ENCODE measurements at regions not wholly inside any gene's neighbourhood (a gene's known extent, or its start where the extent isn't known, plus 50 kb on each side); places are given as distances from the start of the nearest gene placed in this dataset.
A peak's percentile ranks its signal among the peaks of the same experiment; 100 is the strongest.

- no peak for DNase-seq (ENCODE audit: low spot score)
These were observed 116.2 kb upstream of the CNTLN start for GRCh38 chr9:17018540-17019196.

DNA sequence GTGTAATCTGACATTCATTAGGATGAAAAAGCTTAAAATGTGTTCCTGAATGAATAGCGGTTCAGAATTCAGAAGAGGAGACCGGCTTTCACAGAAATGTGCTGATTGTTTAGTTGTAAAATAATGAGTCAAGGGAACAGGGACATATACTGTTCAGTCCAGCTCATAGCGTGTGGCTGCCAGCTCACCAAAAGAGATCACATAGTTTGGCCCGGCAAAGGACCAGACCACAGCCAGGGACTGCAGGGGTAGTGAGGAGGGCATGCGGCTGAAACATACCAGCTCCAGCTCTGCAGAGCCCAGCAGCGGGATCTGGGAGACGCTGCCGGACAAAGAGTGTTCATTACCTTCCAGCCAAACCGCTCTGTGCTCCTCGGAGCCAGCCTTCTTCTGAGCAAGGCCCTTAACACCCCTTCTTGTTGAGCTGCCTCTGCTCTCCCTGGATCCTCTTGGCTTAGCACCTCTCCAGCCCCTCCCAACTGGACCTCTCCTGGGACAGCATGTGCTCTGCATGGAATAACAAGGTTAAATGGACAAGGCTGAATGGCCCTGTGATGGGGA, 116.8 kb upstream of the CNTLN start:
- no peak for DNase-seq (ENCODE audit: low spot score)

DNA sequence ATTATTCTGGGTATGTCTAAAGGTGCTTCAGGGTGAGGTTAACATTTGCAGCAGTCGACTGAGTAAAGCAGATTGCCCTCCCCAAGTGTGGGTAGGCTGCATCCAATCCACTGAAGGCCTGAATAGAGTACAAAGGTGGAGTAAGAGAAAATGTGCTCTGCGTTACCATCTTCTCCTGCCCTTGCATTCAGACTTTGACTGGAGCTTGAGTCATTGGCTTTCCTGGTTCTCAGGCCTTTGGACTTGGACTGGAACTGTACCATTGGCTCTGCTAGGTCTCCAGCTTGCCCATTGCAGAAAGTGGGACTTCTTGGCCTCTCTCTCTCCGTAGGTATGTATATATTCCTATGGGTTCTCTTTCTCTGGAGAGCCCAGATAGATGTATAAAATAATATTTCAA, 120.9 kb upstream of the CNTLN start:
- no peak for DNase-seq (ENCODE audit: low spot score)

GRCh38 chr9:17013010-17013409, 121.8 kb upstream of the CNTLN start:
- no peak for DNase-seq (ENCODE audit: low spot score)

DNA sequence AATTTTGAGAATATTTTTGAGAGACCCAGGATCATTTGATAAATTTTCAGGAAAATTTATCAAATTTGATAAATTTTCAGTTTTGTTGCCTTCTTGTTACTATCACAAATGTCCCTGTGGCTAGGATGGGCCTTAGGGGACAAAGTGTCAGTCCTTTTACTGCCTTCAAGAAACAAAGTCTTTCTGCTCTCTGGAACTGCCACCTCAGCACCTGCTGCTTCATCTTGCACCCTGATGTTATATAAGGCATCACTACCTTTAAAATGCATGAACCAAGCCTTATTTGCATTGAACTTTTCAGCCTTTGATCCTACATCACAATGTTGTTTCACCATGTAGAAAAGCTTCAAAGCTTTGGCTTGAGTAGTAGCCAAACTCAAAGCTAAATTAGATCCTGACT, 123.0 kb upstream of the CNTLN start:
- DNase-seq (ENCODE audit: low spot score), result no peak

- DNase-seq (ENCODE audit: low spot score), result no peak
These were observed 125.8 kb upstream of the CNTLN start for GRCh38 chr9:17009071-17009470.

DNA sequence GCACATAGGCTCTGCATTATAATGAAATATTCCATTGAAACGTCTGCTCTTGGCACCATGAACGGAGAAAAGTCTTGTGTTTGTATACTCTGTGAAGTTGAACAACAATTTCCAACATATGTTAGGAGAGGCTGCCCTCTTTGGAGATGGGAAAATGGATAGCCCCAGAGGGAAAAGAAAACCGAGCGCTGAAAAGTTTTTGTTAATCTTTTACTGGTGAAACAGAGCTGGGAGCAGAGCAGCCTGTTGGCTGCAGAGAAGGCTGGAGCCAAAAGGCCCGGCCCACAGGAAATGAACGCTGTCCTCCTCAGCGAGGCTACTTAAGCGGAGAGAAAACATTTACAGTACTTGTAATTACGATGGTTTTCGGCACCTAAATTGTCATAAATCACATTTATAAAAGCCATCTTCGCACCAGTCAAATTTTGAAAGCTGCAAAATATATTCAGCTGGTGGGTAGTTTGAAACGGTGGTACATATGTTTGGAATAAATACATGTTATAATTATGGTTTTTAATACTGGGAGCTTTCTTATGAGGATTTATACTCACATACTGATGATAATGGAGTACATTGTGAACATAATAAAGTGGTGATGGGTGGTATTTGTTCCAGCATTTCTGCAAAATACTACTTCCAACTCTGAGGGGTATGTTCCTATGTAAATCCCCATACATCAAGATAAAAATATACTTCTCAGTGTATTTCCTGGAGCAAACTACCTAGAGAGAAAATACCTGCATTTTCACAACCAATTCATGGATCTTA, 129.6 kb upstream of the CNTLN start:
- DNase-seq (ENCODE audit: low spot score), result peak; percentile 93

GRCh38 chr9:17004500-17004899, 130.3 kb upstream of the CNTLN start:
- DNase-seq (ENCODE audit: low spot score), result no peak

- DNase-seq (ENCODE audit: low spot score), result peak; percentile 43
These were observed 131.1 kb upstream of the CNTLN start for GRCh38 chr9:17003576-17004240.

DNA sequence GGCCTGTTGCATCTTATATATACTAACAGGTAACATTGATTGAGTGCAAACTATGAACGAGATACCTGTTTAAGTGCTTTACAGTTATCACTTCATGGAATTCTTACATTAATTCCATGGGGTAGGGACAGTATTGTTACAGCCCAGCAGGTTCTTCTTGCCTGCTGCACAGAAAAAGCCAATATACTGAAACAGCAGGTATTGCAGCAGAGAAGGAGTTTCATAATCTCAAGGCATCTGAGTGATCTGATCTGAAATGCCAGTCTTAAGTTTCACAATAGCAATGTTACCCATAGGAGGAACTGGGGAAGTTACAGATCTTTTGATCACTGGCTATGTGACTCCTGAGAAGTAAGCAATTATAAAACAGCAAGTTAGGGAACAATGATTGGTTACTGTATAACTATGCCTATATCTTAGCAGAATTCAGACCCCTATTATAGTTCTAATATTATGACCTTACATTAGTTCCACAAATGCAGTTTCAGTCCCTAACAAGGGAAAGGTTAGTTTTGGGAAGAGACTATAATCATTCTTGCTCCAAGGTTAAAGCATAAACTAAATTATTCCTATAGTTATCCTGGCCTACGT, 126.5 kb upstream of the BNC2 start:
- no peak for DNase-seq (ENCODE audit: low spot score)

DNA sequence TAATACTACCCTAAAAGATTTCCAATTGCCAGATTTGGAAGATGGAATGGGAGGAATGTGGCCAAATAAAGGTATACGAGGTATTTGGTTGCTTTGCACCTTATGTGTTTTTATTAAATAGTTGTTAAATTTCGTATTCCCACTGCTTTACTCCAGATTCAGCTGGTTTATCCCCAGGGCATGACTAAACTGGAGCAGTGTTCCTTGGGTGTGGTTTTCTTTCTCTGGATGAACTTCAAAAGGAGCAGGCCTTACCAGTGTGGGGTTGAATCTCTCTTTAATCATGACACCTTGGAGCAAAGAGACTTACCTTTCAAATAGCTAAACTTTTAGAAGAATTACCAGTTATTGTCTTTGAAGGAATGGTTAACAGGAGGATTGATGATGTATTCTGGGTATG, 121.7 kb upstream of the BNC2 start:
- DNase-seq (ENCODE audit: low spot score), result peak; percentile 55

- no peak for DNase-seq (ENCODE audit: low spot score)
These were observed 116.6 kb upstream of the BNC2 start for GRCh38 chr9:16987026-16987425.

- DNase-seq (ENCODE audit: low spot score), result peak; percentile 11
These were observed 116.1 kb upstream of the BNC2 start for GRCh38 chr9:16986556-16986955.

DNA sequence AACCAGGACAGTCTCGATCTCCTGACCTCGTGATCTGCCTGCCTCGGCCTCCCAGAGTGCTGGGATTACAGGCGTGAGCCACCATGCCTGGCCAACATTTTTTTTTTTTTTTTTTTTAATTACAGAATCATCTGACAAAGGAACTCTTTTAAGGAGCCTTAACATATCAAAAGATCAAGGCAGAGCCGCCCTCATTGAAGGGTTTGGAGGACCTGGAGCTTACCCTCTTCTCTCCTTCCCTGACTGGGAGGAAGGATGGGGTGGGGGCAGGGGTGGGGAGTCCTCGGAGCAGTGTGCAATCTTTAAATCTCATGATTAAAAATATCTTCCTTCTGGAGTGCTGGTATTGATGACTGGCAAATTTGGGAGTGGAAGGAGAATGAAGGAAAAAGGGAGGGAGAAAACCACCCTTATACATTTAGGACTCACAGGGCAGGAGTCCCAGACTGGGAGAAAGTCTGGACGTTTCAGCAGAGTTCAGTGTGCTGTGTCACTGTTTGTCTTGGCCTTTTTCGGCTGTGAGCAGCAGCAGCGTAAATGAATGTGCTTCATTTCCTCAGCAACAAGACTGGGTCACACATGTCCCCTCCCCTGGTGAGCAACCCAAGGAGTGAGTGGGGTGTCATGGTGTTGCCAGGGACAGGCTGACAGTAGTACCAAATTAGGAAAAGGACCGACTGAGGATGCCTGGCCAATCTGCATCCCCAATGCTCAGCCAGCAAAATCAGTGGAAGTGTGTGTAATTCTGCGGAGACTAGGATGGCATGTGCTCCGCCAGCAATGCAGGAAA, 115.3 kb upstream of the BNC2 start:
- peak; percentile 43 for DNase-seq (ENCODE audit: low spot score)

DNA sequence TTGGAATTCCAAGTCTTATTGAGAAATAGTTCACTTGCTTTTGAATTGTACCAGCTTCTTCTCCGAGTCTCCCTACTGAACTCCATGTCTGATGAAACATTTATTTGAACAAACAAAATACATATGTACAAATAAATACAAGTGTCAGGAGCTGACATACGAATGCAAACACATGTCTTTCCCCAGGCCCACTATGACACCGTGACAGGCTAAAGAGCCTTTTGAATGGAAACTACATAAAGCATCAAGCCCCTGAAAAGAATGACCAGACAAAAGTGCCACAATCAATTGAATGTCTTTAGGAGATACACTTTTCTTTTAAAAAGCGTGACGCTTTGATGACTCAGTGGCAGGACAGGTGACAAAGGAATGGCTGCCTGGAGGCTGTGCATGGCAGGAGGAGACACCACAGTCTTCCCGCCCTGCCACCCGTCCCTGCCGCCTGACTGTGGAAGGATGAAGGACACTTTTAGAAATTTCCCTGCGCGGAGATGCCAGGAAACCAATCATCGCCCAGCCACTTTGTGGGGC, 112.4 kb upstream of the BNC2 start:
- no peak for DNase-seq (ENCODE audit: low spot score)

- no peak for DNase-seq (ENCODE audit: low spot score)
These were observed 106.0 kb upstream of the BNC2 start for GRCh38 chr9:16976427-16976826.

- no peak for DNase-seq (ENCODE audit: low spot score)
These were observed 104.0 kb upstream of the BNC2 start for GRCh38 chr9:16974436-16974835.

GRCh38 chr9:16970321-16970720, 99.9 kb upstream of the BNC2 start:
- no peak for DNase-seq (ENCODE audit: low spot score)

GRCh38 chr9:16964228-16964627, 93.8 kb upstream of the BNC2 start:
- no peak for DNase-seq (ENCODE audit: low spot score)

- DNase-seq (ENCODE audit: low spot score), result no peak
These were observed 89.6 kb upstream of the BNC2 start for GRCh38 chr9:16960084-16960483.

DNA sequence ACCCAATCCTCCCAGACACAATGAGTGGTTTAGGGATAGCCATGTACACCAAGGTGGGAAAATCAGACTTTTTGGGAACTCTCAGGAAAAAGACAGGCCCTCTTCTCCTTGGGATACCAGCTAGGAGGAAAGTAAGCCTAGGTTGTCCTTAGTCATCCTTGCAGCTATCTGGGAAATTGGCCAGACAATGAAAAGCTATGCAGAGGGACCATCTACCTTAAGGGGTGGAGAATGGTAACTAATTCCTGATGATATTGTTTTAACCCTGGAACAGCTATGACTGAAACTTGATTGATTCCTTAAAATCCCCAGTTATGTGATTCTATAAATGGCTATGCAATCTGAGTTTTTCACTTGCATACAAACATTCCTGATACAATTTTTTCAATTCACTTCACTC, 88.9 kb upstream of the BNC2 start:
- no peak for DNase-seq (ENCODE audit: low spot score)
